T-helper 2 cell (primary cell): ENCODE measurements at regions not wholly inside any gene's neighbourhood (a gene's known extent, or its start where the extent isn't known, plus 50 kb on each side); places are given as distances from the start of the nearest gene placed in this dataset.
"Not testable (repeated sequence)": the region's sequence is repeated elsewhere in the genome, so short reads cannot be mapped to it uniquely, and the experiment has no call there.

Experiments
- DNase-seq, 5 experiments: peaks; one replicate each; pipeline versions ENCODE4 v3.0.0 to v3.0.0-alpha.2; 2012 to 2022

- DNase-seq, result no peak
Measured at GRCh38 chr6:155801046-155801445, 345.4 kb upstream of the NOX3 start.

DNA sequence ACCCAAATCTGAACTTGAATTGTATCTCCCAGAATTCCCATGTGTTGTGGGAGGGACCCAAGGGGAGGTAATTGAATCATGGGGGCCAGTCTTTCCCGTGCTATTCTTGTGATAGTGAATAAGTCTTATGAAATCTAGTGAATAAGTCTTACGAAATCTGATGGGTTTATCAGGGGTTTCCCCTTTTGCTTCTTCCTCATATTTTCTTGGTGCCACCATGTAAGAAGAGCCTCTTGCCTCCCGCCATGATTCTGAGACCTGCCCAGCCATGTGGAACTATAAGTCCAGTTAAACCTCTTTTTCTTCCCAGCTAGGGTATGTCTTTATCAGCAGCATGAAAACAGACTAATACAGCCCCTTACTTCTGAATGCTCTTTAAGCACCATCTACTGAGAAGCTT, 343.2 kb upstream of the NOX3 start:
- not testable (repeated sequence) for DNase-seq

- no peak for DNase-seq
Measured at GRCh38 chr6:155795173-155795796, 339.6 kb upstream of the NOX3 start.

- no peak for DNase-seq
Measured at GRCh38 chr6:155791891-155792290, 336.3 kb upstream of the NOX3 start.

DNA sequence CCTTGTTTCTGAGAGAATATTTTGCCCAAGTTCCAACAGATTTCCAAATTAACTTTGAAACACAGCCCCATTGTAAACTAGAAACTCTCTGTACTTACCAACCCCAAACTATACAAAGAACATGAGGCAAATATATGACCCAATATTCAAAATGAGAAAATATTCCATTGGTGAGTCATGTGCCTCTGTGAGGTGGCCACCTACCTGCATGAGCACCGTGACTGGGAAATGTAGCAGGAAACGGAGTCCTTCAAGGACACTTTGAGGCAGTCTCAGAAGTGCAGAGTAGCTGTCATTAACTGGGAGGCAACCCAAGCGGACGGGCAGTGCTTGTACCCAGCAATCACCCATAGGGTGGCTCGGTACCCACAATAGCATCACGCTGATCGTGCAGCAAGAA, 335.5 kb upstream of the NOX3 start:
- no peak for DNase-seq

DNA sequence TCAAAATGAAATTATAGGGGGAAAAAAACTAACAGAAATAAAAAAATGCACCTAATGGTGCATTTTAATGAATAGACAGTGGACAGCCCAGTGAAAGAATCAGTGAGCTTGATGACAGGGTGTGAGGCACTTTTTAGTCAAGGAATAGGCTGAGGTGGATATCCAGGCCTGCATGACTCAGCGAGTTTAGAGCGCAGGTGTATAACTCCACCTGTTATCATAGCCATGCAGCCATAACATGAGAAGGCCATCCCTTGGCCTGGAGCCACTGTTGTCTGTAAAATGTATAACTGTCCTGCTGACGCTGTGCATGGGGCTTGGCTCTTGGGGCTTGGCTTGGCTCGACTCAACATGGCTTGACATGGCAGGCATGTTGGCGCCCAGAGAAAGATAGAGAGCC, 331.5 kb upstream of the NOX3 start:
- DNase-seq, result no peak

- DNase-seq, result no peak
Measured at GRCh38 chr6:155786528-155786927, 330.9 kb upstream of the NOX3 start.

DNA sequence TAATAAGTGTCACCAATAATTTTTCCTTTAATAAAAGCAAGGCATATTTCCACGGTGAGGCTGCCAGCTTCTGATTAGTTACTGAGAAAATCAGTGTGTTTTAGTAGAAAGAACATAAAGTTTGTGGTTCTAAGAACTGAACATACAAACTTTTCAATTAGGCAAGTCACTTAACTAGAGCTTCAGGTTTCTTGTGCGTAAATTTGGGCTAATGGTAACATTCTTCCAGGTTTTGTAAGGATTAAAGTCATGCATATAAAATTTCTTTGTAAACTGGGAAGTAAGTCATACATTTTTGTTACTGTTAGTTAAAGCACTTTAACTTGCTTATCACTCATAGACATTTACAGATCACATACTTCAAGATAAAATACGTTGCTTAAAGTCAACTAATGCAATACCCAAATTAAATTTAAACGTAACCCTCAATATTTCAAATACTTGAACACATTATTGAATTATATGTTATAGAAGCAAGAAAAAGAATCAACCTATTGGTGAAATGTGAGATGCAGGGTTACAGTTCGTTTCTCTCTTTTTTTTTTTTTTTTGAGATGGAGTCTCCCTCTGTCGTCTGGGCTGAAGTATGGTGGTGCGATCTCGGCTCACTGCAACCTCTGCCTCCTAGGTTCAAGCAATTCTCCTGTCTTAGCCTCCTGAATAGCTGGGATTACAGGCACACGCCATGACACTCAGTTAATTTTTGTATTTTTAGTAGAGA, 327.3 kb upstream of the NOX3 start:
- no peak for DNase-seq

DNA sequence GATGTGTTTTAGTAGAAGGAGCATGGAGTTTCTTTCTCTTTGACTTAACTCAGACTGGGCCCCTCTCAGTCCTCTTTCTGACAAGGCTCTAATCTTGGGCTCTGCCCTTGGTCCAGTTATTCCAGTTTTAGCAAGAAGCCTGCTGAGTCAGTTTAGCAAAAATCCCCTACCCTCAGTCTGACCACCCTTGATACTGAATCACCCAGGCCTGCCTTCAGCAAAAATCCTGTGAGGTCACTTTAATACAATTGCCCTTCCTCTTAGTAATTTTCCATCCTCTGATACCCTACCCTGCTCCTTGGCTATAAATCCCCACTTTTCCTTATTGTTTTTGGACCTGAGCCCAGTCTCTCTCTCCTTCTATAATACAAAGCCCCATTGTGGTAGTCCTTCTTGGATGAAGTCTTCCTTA, 326.7 kb upstream of the NOX3 start:
- DNase-seq, result no peak

GRCh38 chr6:155779456-155779855, 323.8 kb upstream of the NOX3 start:
- no peak for DNase-seq

DNA sequence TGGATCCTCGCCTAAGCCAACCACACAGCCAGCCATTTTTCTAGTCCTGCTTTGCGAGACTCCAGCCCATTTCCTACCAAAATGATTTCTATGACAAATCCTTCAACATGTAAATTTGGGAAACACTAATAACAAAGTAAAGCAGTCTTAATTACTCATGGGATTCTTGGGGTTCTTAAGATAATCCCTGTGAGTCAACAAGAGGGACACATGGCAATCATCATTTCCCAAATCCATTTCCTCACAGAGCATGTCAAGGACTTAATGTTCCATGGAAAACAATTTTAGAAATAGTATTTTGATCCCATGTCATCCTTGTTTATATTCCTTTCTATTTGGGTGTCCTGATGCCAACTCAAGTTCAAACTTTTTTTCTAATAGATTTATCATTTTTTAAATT, 322.7 kb upstream of the NOX3 start:
- no peak for DNase-seq

- DNase-seq, result no peak
Measured at GRCh38 chr6:155771822-155772221, 316.2 kb upstream of the NOX3 start.

DNA sequence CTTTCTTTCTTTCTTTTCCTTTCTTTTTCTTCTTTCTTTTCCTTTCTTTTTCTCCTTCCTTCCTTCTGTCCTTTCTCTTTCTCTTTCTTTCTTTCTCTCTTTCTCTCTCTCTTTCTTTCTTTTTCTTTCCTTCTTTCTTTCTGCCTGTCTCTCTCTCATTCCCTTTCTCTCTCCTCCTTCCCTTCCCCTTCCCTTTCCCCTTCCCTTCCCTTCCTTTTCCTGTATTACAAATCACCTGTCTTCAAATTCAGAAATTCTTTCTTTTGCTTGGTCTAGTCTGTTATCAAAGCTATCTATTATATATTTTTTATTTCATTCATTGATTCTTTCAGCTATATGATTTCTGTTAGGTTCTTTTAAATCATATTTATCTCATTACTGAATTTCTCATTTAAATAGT, 315.2 kb upstream of the NOX3 start:
- no peak for DNase-seq

- no peak for DNase-seq
Measured at GRCh38 chr6:155770313-155770712, 314.7 kb upstream of the NOX3 start.

GRCh38 chr6:155765275-155766194, 309.9 kb upstream of the NOX3 start:
- DNase-seq, result no peak

DNA sequence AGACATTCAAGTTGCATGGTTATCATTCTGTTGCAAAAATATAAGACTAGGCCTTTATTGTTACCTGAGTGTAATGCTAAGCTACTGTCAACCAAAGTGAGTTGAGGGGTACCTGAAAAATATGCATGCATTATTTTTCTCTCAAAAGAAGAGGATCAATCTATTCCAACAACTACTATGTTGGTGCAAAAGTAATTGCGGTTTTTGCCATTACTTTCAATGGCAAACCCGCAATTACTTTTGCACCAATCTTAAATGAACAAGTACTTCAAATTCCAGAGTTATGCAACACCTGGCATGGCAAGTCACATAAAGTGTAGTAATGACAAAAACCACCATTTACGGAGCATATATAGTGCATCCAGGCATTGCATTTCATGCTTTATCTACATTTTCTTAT, 307.0 kb upstream of the NOX3 start:
- DNase-seq, result no peak

GRCh38 chr6:155755452-155755851, 299.8 kb upstream of the NOX3 start:
- DNase-seq, result no peak

DNA sequence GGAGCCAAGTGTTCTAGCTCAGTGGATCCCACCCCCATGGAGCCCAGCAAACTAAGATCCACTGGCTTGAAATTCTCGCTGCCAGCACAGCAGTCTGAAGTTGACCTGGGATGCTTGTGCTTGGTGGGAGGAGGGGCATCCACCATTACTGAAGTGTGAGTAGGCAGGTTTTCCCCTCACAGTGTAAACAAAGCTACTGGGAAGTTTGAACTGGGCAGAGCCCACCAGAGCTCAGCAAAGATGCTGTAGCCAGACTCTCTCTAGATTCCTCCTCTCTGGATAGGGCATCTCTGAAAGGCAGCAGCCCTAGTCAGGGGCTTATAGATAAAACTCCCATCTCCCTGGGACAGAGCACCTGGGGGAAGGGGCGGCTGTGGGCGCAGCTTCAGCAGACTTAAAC, 293.1 kb upstream of the NOX3 start:
- DNase-seq, result not testable (repeated sequence)

- no peak for DNase-seq
Measured at GRCh38 chr6:155747491-155747890, 291.9 kb upstream of the NOX3 start.

GRCh38 chr6:155740781-155741399, 285.3 kb upstream of the NOX3 start:
- DNase-seq, result no peak

DNA sequence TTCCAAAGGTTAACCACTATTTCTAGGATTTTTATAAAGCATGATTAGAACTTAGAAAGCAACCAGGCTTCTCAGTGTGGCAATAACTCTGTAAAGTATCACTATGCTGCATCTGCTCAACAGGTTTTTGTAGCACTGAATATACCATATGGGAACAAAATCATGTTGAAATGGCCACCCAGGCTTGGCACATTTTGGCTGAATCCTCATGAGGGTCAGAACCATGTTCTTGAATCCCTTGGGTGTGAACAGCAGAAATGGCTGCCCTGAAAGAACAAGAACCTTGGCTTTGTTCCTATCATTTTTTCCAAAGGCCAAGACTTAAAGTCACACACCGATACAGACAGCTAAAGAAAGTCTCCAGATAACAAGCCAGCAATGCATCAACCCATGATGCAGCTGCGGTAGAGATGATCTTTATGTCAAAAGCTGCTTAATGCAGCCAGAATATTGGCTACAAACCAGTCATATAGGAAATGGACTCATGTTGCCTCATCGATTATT, 283.0 kb upstream of the NOX3 start:
- no peak for DNase-seq

- DNase-seq, result no peak
Measured at GRCh38 chr6:155717374-155717773, 261.7 kb upstream of the NOX3 start.

DNA sequence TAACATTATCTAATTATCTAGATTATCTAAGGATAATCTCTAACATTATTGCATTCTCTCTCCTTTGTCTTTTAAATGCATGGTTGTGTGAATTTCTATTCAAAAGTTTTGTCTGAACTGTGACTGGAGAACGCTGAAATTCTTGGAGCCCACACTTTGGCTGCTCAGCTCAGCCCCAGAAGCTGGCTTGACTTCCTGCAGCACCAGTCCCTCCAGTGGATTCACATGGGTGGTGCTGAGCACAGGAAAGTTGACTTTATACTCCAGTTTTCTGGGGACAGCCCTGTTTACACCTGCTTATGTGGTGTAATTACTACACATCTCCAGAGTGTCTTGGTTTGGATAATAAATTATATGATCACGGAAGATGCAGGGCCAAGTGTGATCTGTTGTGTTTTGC, 255.1 kb upstream of the NOX3 start:
- no peak for DNase-seq
